ENCODE measurements at regions not wholly inside any gene's neighbourhood (a gene's known extent, or its start where the extent isn't known, plus 50 kb on each side); places are given as distances from the start of the nearest gene placed in this dataset.

- no peaks in the 10 kb centered on the region for H3K27me3 ChIP-seq
- intact Hi-C loops (cut with DNase I; ENCODE audit: low total_unique reads), result no loop called here
- no peak for DNase-seq
- TF ChIP-seq CTCF (IDR thresholded peaks at IDR 0.05) (no peak), POLR2A (IDR thresholded peaks at IDR 0.05) (no peak)
- H3K4me3 ChIP-seq, result no peak overlapping the region
- H3K36me3 ChIP-seq, result no peaks in the 10 kb centered on the region
- no peak overlapping the region for H3K27ac ChIP-seq
- no peaks in the 10 kb centered on the region for H3K9me3 ChIP-seq
- H3K4me1 ChIP-seq, result no peaks in the 10 kb centered on the region
Observed at GRCh38 chr6:154909311-154909710, 85.8 kb upstream of the TIAM2 start.

- intact Hi-C loops (cut with DNase I; ENCODE audit: low total_unique reads), result no loop called here
- Histone ChIP-seq H3K27ac (no peak overlapping the region), H3K4me3 (no peak overlapping the region), H3K4me1 (no peaks in the 10 kb centered on the region), H3K9me3 (no peaks in the 10 kb centered on the region), H3K27me3 (no peaks in the 10 kb centered on the region), H3K36me3 (no peaks in the 10 kb centered on the region)
- TF ChIP-seq CTCF (IDR thresholded peaks at IDR 0.05) (no peak), POLR2A (IDR thresholded peaks at IDR 0.05) (no peak)
- no peak for DNase-seq
Observed at GRCh38 chr6:154909821-154910220, 85.3 kb upstream of the TIAM2 start.

GRCh38 chr6:154914288-154914687, 80.8 kb upstream of the TIAM2 start:
- Histone ChIP-seq H3K9me3 (no peaks in the 10 kb centered on the region), H3K27me3 (no peaks in the 10 kb centered on the region), H3K27ac (no peak overlapping the region), H3K4me3 (no peak overlapping the region), H3K4me1 (no peaks in the 10 kb centered on the region), H3K36me3 (no peaks in the 10 kb centered on the region)
- intact Hi-C loops (cut with DNase I; ENCODE audit: low total_unique reads), result no loop called here
- no peak for TF ChIP-seq POLR2A (IDR thresholded peaks at IDR 0.05)
- no peak for TF ChIP-seq CTCF (IDR thresholded peaks at IDR 0.05)
- no peak for DNase-seq

GRCh38 chr6:154916857-154917256, 78.3 kb upstream of the TIAM2 start:
- no peaks in the 10 kb centered on the region for H3K9me3 ChIP-seq
- no peaks in the 10 kb centered on the region for H3K36me3 ChIP-seq
- H3K27ac ChIP-seq, result no peak overlapping the region
- no peaks in the 10 kb centered on the region for H3K27me3 ChIP-seq
- H3K4me1 ChIP-seq, result no peaks in the 10 kb centered on the region
- DNase-seq, result no peak
- intact Hi-C loops (cut with DNase I; ENCODE audit: low total_unique reads), result no loop called here
- TF ChIP-seq POLR2A (IDR thresholded peaks at IDR 0.05) (no peak), CTCF (IDR thresholded peaks at IDR 0.05) (no peak)
- H3K4me3 ChIP-seq, result no peak overlapping the region

- no peaks in the 10 kb centered on the region for H3K36me3 ChIP-seq
- no peak overlapping the region for H3K4me3 ChIP-seq
- TF ChIP-seq CTCF (IDR thresholded peaks at IDR 0.05), result no peak
- TF ChIP-seq POLR2A (IDR thresholded peaks at IDR 0.05), result no peak
- no peaks in the 10 kb centered on the region for H3K4me1 ChIP-seq
- no peaks in the 10 kb centered on the region for H3K27me3 ChIP-seq
- DNase-seq, result no peak
- intact Hi-C loops (cut with DNase I; ENCODE audit: low total_unique reads), result no loop called here
- H3K9me3 ChIP-seq, result no peaks in the 10 kb centered on the region
- H3K27ac ChIP-seq, result no peak overlapping the region
Observed at GRCh38 chr6:154917941-154918340, 77.2 kb upstream of the TIAM2 start.

All from uterus (tissue), 3 donors.